ENCODE measurements at regions not wholly inside any gene's neighbourhood (a gene's known extent, or its start where the extent isn't known, plus 50 kb on each side); places are given as distances from the start of the nearest gene placed in this dataset.
"Not testable (repeated sequence)": the region's sequence is repeated elsewhere in the genome, so short reads cannot be mapped to it uniquely, and the experiment has no call there.

- TF ChIP-seq CTCF, POLR2A (IDR thresholded peaks at IDR 0.05): not testable (repeated sequence)
These were observed 145.1 kb upstream of the FREM1 start for GRCh38 chr9:15055284-15055683.
